GM18505 (cell line): ENCODE measurements at regions not wholly inside any gene's neighbourhood (a gene's known extent, or its start where the extent isn't known, plus 50 kb on each side); places are given as distances from the start of the nearest gene placed in this dataset.

Experiments
- ATAC-seq: cut with Tn5 transposase; IDR thresholded peaks from one replicate; pipeline ENCODE4 v1.9.1; 2021; ENCODE audit not compliant: unreplicated experiment
- POLR2A ChIP-seq: IDR thresholded peaks from 4 replicates; pipeline ENCODE4 v1.6.1; 2011; ENCODE audit warnings: borderline replicate concordance; ENCODE audit not compliant: insufficient read depth, insufficient read length; ENCODE audit errors: extremely low read depth

DNA sequence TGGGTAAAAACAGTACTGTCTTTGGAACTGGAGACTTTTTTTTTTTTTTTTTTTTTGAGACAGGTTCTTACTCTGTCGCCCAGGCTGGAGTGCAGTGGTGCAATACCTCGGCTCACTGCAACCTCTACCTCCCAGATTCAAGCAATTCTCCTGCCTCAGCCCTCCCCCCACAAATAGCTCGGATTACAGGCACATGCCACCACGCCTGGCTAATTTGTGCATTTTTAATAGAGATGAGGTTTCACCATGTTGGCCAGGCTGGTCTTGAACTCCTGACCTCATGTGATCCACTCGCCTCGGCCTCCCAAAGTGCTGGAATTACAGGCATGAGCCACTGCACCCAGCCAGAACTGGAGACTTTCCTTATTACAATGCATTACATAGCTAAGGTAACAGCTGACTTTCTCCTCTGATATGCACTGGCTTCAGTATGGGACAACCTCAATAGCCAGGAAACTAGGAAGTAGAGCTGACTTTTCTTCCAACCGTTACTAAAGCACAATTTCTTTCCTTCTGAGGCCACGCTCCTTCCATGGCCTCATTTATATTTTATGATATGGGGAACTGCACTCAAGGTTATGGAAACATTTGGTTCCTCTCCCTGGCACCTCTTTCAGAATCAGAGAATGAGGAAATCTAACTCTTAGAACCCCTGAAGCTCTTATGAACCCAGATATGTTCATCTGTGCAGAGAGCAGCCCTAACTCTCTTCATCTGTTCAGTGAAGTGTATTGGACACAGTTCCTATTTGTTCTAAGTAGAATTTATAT, 53.5 kb upstream of the FAM9B start:
- no peak for TF ChIP-seq POLR2A
- no peak for ATAC-seq

DNA sequence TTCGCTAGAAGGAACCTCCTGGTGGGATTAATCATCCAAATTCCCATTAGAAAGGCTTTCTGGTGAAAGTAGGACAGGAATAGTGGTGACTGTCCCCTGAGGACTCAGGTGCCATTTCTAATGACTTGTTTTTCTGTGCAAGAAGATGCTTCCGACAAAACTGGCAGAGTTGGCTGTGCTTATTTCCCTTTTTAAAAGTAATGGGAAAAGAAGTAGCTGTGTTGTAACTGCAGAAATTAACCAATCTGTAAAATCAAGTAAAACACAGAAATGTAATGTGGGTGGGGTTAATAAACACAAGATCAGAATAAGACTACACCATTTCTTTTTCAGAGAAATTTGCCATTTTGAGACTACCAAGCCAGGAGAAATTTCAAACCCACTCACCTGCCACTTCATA, 55.0 kb upstream of the FAM9B start:
- ATAC-seq = no peak

DNA sequence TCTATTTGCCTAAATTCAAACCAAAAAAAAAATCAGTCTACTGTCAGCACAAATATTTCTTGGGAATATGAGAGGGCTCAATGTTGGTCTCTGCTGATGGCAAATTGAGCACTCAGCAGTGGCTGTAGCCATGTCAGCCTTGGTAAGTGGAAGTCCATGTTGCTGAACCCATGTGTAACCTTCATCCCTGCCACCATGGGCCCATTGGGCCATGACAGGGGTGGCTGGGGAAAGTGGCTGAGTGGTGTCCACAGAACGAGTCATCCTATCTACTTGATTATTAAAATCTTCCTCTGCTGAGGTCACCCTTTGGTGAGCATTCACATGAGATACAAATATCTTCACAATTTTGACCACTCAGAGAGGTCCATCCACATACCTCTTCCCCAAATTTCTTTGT, 56.8 kb upstream of the FAM9B start:
- no peak for ATAC-seq
- TF ChIP-seq POLR2A = no peak

More for the DNA sequence above, 55.0 kb upstream of the FAM9B start:
- no peak for TF ChIP-seq POLR2A

DNA sequence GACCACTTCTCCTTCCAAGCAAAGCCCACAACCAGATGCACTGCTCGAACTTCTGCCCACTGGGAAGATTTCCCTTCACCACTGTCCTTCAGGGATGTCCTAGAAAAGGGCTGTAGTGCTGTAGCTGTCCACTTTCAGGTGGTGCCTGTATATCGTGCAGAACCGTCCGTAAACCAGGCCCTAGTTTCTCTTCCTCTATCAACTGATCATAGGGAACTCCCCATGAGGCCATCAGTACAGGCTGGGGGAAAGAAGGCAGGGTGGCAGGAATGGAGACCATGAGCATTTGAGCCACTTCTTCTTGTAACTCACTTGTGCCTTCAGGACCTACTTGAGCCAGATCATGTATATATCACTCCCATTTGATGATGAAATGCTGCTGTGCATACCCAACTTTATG, 57.3 kb upstream of the FAM9B start:
- no peak for TF ChIP-seq POLR2A
- ATAC-seq = no peak

DNA sequence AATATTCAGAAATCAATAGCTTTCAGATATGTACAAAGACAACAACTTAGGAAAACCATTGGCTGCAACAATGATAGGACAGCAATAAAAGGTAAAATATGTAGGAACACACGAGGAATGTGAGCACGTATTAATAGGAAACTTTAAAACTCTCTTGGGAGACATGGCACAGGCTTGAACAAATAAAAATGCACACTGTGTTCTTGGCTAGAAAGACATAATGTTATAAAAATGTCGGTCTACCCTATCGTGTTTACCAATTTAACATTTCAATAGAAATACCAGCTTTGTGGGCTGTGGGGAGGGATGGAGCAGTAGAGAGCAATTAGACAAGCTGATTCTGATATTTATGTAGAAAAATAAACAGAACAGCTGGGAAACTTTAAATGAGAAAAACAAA, 69.0 kb upstream of the FAM9B start:
- TF ChIP-seq POLR2A = no peak
- ATAC-seq = no peak

DNA sequence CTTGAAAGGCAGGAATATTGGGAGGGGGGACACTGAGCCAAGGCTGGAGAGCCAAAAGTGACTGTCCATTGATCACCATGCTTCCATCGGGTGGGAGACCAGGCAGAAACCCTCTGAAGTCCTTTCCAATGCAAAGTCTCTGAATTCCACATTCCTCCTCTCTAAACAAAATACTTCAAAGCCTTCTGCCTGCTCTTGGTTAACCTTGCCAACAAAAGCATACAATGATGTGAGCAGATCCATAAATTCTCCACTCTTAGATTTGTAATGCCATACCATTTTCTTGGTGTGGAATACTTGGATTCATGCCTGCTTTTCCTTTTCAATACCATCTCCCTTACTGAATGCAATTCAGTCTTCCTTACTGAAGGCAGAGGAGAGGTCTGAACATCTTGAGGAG, 74.1 kb upstream of the FAM9B start:
- ATAC-seq = no peak
- no peak for TF ChIP-seq POLR2A

DNA sequence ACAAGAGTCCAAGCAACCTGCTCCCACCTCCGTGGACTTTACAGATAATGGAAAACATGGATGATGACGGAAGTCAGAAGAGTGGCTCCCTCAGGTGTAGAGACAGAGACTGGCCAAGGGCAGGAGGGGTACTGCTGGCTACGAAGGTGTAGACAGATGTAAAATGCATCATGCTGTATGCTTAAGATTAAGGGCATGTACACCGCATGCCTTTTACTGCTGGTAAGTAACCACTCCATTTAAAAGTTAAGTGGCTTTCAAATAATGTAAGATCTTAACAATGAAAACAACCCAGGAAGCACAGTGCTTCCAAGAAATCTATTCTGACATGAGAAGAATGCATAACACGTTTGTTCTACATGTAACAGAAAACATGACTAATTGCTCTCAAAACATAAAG, 76.9 kb upstream of the FAM9B start:
- no peak for ATAC-seq
- TF ChIP-seq POLR2A = no peak

DNA sequence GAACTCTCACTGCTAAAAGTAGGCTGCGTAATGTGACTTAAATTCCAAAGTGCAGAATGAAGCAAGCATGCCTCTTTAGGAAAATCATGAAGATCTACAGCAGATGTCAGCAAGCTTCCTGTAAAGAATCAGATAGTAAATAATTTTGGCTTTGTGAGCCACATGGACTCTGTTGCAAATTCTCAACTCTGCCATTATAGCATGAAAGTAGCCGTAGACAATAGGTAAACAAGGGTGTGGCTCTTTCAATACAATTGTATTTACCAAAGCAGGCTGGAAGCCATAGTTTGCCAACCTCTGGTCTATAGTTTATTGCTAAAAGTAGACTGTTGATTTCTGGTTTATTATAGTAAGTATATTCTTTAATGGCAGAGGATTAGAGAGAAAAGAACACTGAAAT, 80.3 kb upstream of the FAM9B start:
- no peak for ATAC-seq
- TF ChIP-seq POLR2A = no peak

DNA sequence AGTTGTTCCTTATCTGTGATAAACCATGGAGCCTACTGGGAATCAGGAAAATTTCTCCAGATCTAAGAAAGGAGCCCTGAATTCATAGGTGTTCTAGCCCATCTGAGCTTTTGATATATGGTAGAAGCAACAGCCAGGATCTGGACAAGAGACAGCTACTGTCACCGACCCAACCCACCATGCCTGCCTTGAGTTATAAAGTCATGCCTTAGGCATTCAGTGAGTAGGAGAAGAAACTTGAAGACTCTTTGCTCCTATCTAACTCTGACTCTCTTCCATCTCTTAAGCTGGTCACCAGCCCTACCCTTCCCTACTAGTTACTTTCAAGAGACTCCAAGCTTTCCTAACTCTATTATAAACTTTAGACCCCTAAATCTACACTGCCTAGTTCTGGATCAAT, 83.9 kb upstream of the FAM9B start:
- ATAC-seq = no peak
- TF ChIP-seq POLR2A = no peak

DNA sequence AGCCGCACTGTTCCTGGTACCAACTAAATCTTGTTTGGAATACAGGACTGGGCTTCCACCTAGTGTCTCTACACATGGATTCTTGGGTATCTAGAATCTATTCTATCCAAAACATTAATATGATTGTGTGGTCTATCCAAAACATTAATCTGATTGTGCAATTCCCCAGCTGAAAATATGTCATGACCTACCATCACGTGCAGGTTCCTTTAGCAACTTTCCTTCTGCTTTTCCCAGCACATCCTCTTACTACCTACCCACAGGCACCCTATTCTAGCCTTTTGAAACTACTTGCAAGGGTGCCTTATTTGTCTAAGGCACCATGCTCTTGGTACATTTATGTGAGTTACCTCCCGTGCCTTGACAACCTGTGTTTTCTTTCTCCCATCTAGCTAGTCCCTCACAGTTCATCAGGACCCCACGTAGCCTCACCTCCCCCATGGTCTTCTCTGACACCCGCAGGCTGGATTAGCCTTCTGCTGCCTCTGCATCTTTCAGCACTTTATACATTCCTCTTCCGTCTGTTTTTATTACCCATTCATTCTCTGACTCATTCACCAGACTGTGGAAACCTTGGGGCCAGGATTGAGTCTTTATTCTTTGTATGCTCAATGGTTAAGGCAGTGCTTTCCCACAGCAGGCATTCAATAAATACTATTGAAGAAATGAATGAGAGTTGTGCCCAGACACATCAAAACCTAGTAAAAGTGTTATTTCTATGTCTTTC, 88.8 kb upstream of the FAM9B start:
- TF ChIP-seq POLR2A = no peak
- ATAC-seq = no peak

DNA sequence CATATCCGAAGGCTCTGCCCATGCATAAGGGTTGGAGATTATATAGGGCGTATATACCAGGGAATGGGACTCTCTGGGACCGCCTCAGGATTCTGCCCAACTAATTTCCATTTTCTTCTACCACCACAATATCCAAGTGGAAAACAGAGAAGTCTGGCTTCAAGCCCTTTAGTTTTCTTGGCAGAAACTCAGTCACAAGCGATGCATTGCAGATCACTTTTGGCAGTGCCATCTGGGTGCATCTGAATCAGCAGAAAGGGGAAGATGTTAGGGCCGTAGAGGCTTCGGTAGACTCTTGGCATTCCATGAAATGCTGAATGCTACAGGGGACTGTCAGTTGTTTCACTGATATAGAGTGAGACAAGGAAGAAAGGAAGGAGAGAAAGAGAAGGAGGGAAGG, 94.1 kb upstream of the FAM9B start:
- no peak for ATAC-seq
- TF ChIP-seq POLR2A = no peak

DNA sequence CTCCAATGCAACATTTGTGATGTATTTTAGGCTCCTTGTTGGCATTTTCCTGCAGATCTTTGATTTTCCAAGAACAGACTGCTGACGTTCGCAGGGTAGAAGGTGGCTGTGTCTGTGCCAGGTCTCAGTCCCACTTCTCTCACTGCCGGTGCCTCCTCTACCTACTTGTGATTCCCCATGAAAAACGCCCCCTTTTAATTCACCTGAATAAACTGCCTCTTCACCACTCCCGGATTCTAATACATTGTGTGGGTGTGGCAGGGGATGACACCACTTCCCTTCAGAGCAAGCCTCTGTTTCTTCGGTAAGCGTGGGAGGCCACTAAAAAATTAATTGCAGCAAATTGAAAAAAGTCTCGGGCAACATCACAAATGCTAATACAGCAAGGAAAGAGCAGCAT, 96.1 kb upstream of the FAM9B start:
- ATAC-seq = no peak
- no peak for TF ChIP-seq POLR2A

DNA sequence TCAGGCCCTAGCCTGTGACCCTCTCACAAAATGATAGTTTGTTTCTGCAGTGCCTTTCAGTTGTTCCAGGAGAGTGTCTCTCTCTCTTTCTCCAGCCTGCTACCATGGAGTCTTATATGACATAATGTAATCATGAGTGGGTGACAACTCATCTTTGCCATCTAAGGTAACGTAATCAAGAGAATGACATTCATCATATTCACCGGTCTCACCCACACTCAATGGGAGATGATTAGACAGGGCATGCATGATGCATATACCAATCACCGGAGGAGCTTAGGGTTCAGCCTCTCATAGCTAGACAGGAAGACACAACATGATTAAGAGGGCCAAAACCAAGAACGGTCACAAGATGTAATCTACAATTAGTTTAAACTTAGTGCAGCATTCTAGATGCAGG, 97.1 kb upstream of the FAM9B start:
- no peak for TF ChIP-seq POLR2A
- no peak for ATAC-seq

DNA sequence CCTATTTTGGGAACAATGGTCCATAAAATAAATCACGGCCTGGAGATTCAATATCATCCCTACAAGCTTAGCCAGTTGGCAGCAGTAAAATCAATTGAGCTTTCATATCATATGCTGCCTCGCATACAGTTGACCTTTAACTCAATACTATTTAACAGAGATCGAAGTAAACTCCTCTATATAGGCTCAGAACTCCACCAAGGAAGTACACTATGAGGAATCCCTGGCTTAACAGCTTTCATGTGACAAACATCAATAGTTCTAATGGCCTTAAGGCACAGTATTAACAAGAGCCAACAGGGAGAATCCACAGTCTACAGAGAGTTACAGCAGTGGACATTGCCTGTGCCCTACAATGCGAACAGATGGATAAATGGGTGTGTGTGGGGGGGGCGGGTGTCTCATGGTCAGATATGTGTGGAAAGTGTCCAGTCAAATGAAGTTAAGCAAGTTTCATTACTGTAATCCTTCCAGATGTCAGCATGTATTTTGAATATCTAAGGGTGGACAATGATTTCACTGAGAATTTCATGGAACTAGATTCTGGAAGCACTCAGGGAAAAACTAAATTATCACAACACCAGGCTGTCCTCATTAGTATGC, 98.2 kb upstream of the FAM9B start:
- no peak for TF ChIP-seq POLR2A
- no peak for ATAC-seq
